Heart left ventricle (tissue), 13 donors: ENCODE measurements at regions not wholly inside any gene's neighbourhood (a gene's known extent, or its start where the extent isn't known, plus 50 kb on each side); places are given as distances from the start of the nearest gene placed in this dataset.

Experiments
- POLR2A ChIP-seq, 2 donors: fragments of 450-650 bp; IDR thresholded peaks; one replicate each; pipeline ENCODE4 v1.6.1; 2017; ENCODE audit warnings: antibody characterized with exemption in 2 of 2, mild to moderate bottlenecking in 2 of 2, moderate library complexity in 2 of 2
- TF ChIP-seq, protein P1 (sequence below), 12 donors: fragments of 200-600 bp; sonication (generic) in 4 of 12; IDR thresholded peaks; one replicate each; pipeline versions ENCODE4 v1.5.0 to v1.8.0; 2018 to 2022; ENCODE audit warnings: antibody characterized with exemption in 12 of 12, mild to moderate bottlenecking in 5 of 12
- donor health status: ischemic (EF 13 %, LVEDD 7.1; RV severe dilation, severe dysfunction).
- donor health status: DM: no; HTN: yes; CAD: no.
- donor health status: DM: no; HTN: no; CAD: no.
- donor health status: ischemic (EF 25% LVEDD 6.9; RV normal size, moderate dysfunction).
- donor health status: ischemic (EF 25% LVEDD 5.7; RV mildly dilated, moderate dysfunction).
- donor health status: ischemic (EF 35%, LVEDD 5.7; RV mildly dilated, moderate dysfunction).
- donor health status: nonischemic (EF 11% LVEDD 7.7; RV severe dilation, severe dysfunction).
- donor health status: DM: yes; HTN: yes; CAD: no.
- donor health status: PGD.
- donor health status: ischemic (EF 29% LVEDD 5.4; RV normal size, mild dysfunction).
- donor health status: nonischemic (EF 23%, LVEDD 6.1; RV moderate dilation, normal function).

DNA sequence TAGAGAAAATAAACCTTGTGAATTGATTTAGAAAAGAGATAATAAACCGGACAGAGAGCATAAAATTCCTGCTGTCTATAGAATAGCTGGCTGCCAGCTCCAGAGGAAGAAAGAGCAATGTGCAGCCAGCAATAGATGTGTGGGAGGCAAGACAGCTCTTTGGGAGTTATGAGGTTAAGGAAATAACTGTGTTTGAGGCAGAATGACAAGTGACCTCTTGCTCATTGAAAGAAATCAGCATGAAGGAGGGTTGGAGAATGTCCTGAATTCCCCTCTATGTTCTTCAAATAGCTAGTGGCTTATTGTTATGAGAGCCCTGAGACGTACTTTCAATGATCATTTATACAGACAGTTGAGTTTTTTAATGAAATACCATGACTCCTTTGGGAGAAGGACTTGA lies 1009.9 kb upstream of the NXPH2 start:
- TF ChIP-seq, protein P1, sequence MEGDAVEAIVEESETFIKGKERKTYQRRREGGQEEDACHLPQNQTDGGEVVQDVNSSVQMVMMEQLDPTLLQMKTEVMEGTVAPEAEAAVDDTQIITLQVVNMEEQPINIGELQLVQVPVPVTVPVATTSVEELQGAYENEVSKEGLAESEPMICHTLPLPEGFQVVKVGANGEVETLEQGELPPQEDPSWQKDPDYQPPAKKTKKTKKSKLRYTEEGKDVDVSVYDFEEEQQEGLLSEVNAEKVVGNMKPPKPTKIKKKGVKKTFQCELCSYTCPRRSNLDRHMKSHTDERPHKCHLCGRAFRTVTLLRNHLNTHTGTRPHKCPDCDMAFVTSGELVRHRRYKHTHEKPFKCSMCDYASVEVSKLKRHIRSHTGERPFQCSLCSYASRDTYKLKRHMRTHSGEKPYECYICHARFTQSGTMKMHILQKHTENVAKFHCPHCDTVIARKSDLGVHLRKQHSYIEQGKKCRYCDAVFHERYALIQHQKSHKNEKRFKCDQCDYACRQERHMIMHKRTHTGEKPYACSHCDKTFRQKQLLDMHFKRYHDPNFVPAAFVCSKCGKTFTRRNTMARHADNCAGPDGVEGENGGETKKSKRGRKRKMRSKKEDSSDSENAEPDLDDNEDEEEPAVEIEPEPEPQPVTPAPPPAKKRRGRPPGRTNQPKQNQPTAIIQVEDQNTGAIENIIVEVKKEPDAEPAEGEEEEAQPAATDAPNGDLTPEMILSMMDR (IDR thresholded peaks at IDR 0.05): no peak
- TF ChIP-seq POLR2A (IDR thresholded peaks at IDR 0.05): no peak
